CMK (cell line): ENCODE measurements at regions not wholly inside any gene's neighbourhood (a gene's known extent, or its start where the extent isn't known, plus 50 kb on each side); places are given as distances from the start of the nearest gene placed in this dataset.

Experiments
- DNase-seq: peaks from one replicate; pipeline ENCODE4 v3.0.0-alpha.2; 2010; ENCODE audit warnings: low read depth

DNA sequence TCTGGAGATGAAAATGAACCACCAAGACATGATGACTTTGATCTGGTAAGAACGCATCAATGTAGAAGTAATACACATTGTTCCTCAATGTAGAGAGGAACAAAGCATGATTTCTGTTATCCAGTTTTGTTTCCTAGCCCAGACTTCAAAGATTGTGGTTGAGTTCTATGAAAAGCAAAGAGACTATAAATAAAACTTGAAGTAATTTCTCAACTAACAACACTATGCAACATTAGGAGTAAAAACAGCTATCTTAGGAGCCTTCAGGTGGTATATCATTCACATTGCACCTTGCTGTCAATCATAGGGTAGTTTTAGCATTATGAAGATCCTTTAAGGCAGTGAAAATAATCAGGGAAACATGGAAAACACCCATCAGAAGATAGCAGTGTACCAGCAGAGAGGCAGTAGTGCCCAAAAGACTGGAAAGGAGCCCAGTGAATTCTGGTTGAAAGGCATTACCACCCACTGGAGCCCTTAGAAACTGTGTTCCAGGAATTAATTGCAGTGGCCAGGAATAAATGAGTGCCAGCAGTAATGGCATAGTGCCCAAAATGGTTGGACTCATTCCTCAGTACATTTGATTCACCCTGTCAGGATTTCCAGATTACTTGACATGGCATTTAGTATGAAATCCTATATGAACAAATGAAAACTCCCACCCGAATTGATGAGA is 300.7 kb upstream of the CXXC4 start:
- DNase-seq: no peak

DNA sequence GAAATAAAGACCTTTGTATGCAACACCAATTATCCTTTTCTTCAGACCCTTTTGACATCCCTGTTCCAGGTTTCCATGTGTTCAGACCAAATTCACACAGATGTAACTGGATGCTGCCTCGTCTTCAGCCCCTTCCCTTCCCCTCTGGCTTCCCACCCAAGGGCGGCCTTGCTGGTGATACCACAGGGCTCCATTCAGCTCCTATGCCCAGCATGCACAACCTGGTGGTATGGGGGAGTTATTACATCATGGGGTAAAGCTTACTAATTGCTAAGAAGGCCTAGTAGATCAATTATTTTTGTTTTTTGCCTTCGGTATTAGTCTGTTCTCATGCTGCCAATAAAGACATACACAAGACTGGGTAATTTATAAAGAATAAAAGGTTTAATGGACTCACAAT is 317.0 kb upstream of the CXXC4 start:
- no peak for DNase-seq

DNA sequence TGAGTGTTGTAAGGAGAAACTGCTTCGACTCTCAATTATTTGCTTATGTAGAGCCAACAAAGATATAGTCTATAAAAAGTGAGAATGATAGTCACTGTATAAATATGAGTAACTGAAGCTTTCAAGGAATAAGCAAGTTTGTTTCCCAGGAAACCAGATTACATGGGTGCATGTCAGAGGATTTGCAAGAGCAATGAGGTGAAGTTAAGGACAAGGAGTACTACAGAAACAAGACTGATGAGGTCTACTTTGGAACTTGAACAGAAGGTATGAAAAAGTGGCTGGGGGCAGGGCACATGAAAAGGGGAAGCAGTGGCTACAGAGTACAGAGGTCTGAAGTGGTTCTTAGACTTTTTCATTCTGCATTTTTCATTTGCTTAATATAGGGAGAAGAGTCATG is 321.0 kb upstream of the CXXC4 start:
- DNase-seq: no peak

DNA sequence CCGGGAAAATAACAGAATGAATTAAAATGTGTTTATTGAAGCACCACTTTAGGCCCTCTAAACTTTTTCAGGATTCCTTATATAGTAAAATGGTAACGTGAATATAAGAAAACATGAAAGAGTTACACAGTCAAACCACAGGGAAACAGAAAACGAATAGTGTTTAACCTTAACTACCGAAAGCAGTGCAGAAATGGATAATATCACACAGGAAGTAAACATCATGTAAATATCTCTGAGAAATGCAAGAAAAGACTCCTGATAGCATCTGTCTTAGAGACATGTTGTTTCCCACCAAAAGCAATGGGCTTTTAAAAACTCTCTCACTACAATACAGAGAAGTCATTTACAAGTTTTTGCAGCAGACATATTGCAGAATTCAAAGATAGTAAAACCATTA is 323.9 kb upstream of the CXXC4 start:
- DNase-seq: no peak

DNA sequence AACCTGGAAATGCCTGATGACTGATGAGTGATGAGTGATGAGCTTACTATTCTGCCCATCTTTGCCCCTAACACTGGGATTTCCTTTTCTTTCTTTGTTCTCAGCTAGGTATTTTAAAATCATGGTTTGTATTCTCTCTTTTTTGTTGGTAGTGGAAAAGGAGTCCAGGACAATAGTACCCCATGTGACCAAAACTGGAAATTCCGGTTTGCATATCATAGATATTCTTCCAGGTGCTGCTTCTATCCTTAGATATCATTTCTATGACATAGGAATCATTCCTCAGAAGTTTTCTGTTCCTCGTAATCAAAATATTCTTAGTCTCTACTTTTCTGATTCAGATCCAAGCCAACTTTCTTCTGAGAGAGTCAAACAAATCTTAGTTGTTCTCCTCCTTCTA is 320.5 kb upstream of the TET2 start:
- no peak for DNase-seq

DNA sequence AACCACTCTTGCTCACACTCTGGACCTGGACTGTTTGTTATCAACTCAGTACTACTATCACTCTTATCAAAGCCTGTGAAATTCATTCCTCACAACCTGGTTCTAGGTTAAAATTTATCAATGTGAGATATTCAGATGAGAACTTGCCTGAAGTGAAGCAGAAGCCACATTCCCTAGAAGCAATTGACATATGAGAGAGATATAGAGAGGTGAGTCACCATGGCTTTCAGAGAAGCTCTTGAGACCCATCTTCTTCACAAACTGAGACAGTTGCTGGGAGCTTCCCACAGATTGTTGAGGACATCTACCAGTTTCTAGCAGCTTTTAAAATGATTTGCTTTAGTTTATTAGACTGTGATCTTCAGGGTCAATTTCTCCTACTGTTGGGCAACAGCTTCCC is 316.9 kb upstream of the TET2 start:
- no peak for DNase-seq

DNA sequence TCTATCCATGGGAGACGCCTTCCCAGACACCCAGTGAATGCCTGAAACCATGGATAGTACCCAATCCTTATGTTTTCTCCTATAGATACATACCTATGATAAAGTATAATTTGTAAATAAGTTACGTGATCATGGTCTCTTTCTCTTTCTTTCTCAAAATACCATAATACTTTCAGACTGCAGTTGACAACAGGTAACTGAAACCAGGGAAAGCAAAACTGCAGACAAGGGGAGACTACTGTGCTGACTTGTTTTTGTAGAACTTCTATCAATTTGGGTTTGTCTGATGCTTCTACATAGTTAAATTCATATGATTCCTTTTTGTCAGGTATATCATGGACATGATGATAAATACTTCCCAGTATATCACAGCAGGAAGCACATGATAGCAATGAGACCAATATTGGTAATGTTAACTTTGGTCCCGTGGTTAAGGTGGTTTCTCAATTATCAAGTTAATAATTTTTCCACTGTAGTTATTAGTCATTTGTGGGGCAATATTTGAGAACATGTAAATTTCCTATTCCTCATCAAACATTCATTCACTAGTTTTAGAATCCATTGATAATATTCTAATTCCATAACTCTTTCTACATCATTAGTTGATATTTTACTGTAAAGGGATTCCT is 298.0 kb upstream of the TET2 start:
- no peak for DNase-seq

DNA sequence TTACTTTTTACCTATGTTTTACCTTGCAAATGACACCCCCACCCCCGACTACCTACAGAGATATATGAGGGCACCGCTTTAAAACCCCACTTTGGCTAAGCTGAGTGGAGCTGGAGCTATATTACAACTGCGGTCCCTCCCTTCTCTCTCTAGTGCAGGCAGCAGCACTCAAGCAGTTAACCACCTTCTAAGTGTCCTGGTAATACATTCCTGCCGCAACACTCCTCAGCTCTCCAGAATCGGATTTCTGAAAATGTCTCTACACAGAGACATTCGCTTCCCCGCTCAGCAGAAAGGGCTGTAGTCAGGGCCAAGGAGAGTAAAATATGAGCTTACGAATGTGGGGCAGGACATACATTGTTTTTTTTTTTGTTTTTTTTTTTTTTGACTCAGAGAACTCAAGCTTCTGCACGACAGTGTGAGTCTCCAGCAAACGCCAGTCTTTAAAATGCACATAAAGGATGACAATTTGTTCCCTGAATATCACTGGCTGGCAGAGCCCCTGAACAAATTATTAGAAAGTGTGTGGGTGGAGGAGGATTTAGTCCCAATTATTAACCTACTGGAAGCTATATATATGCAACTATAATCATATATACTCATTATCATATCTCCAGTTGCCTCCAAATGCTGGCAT is 287.0 kb upstream of the TET2 start:
- no peak for DNase-seq

DNA sequence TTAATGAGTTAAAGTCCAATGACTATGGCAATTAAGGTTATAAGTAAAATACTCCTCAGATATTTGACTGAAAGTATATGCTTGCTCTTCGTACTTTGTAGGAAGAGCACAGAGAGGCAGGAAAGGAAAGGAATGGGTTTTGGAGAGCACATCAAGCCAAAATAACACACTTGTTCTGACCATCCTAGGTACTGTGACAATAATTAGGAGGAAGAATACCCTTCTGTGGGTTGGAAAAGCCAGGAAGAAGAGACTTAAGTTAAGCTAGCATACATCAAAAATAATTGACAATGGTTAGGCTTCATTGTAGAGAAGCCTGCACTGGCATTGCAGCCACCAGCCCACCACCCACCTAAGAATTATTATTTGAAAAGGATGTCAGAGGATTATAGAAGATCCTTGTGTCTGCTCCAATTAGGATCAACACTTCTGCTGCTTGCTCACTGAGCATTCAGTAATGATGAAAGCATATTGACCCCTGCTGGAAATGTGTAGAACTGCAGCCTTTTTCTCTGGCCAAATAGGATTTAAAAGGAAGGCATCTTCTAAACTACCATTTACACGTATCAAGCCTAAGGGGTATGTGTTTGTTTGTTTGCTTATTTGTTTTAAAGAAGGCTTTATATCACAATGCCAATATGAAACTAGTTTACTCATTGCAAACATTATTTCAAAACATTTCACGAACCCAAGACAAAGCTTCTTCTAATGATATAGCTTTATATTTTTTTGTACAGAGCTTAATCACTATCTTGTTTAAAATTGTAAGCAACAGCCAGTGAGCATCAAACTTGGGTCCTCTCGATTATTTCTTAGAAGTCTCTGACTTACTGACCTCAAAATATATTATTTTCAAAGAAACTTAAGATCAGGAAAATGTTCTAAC is 286.2 kb upstream of the TET2 start:
- no peak for DNase-seq

DNA sequence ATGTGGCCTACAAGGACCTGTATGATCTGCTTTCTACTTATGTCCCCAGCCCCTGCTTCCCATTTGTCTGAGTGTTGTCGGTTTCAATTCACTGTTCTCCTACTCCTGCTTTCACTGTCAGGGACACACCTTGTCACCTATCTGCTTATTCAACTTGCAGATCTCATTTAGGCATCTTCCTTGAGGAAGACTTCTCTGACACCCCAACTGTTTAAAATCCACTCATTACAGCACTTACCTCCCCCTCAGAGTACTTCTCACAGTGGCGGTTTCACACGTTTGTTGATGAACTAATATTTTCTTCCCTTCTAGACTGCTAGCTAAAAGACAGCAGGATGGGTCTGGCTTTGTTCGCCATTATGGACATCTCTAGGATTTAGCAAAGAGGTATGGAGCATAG is 279.9 kb upstream of the TET2 start:
- no peak for DNase-seq

DNA sequence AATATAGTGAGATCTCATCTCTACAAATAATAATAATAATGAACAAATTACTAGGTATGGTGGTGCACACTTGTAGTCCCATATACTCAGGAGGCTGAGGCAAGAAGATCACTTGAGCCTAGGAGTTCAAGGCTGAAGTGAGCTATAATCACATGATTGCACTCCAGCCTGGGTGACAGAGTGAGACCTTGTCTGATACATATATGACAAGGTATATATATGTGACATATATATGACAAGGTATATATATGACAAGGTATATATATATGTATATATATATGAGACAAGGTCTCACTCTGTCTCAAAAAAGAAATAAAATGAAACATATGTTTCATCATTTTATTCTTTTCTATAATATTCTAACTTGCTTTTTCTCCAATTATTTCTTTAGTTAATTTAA is 278.1 kb upstream of the TET2 start:
- no peak for DNase-seq

DNA sequence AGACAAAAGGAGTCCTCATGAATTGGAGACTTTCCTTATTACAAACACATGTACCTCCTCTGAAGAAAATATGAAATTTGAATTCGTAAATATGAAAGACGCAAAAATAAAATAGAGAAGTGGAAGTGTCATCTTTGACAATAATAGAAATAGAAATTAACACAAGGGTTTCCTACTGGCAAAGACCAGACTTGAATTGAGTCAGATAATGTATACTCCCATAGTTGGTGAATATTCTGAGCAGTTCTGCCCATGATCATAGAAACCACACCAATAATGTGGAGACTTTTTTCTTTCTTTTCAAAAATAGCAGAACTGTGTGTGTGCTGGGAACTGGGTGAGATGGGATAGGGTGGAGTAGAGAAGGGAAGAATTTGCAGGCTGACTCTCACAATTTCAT is 277.7 kb upstream of the TET2 start:
- DNase-seq: no peak

DNA sequence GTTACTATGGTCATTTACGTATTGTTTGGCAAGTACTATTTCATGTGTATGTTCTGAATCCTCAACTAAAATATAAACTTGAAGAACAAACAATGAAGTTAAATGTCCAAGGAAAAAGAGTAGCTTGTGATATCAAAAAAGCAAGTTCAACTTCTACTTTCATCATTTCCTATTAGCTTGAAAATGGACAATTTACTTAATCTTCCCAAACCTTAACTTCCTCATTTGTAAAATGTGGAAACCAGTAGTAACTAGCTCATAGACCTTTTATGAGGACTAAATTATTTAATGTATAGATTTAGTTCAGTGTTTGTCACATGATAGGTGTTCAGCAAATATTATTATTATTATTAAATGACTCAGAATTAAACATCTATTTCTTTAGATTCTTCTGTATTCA is 276.8 kb upstream of the TET2 start:
- DNase-seq: no peak

DNA sequence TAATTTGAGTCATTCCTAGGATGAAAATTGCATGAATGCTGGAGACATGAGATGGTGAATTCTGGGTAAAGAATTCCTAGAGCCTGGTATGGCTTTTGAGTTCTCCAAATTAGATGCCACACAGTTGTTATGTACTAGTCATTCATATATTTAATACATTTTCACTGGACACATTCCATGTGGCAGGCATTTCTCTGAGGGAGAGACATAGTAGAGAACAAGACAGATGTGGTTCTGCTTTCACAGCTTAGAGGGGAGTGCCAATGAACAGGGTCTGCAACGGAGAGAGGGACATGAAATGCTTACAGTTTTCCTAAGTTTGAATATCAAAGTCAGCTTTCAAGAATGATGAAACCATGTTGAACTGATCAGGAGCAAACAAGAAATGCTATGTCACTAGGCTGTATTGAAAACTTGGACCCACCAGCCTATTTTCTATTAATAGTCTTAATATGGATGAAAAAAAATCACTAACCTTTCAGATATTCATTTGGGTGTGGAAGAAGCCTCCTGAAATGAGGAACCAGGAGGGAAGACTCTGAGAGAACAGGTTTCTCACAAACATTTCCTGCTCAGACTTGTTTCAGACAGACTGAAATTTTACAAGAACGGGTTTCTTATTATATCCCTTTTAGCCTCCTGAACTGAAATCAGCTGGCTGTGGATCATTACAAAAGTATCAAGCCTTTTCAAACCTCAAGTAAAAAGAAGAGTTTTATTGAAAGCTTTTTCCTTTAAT is 276.0 kb upstream of the TET2 start:
- DNase-seq: no peak

DNA sequence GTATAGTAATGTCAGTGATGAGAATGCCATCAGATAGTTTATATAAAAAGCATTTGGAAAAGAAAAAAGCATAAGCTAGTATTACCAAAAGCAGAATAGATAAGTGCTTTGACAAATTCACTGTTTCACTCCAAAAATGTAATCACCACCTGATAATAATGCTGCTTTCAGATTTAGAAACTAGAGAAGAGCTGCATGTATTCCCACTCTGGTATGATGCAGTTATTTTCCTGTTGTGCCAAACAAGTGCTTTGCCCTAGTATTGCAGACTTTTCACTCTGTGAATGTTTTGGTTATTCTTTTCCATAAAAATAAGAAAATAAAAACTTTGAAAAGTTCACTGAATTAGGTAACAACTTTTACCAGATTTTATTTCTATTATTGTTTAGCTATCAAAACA is 267.7 kb upstream of the TET2 start:
- DNase-seq: no peak

DNA sequence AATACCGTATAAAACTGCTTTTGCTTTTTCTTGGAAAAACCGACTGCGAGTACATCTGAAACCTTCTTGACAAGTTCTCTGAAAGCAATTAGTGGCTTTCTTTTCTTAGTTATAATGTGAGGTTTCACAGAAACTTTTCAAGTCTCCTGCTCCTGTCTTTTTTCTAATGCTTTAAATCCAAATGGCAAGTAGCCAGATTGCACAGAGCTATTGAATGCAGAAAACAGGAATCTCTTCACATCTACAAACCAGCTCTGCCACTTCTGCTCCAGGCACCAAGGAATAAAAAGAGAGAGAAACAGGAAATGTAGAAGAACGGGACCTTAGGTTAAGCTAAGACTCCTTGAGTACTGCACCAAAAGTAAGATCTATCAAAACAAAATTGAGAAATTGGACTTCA is 267.3 kb upstream of the TET2 start:
- no peak for DNase-seq

DNA sequence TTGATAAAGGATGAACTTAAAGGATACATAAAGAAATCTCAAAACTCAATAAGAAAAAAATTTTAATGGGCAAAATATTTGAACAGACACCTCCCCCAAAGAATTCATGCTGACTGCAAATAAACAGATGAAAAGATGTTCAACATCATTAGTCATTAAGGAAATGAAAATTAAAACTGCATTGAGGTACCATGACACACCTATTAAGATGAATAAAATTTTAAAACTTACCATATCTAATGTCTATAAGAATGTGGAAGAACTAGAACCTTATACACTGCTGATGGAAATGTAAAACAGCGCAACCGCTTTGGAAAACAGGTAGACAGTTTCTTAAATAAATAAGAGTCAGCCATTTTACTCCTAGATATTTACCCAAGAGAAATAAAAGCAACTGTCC is 266.8 kb upstream of the TET2 start:
- DNase-seq: no peak

DNA sequence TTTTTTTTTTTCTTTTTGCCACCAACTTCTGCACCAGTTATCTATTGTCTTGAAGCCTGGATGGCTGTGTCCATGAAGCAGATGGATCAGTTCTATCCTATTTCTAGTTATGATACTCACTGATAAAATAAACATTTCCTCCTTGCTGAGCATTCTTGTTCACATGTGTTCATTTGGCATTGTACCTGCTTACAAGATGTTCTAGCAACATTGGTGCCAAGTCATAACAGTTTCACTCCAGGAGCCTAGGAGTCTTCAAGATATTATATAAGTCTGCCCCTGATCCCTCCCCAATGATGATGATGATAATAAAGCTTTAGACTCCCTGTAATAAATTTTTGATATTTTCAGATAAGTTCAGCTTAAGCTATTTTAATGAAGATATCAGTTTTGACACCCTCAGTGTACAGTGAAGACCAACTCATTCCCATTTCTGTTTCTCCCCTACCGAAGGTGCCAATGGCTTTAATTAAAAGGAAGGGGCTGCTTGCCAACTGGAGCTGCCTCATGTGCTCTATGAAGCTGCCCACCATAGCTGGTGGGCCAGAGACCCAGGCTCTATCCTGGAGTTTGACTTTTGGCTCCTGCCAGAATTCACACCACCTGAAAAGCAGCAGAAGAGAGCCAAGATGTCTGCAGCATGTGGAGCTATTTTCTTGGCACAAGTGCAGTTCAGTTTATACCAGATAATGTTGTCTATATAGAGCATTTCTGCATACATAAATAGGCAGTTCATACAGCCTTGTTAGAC is 265.4 kb upstream of the TET2 start:
- no peak for DNase-seq

DNA sequence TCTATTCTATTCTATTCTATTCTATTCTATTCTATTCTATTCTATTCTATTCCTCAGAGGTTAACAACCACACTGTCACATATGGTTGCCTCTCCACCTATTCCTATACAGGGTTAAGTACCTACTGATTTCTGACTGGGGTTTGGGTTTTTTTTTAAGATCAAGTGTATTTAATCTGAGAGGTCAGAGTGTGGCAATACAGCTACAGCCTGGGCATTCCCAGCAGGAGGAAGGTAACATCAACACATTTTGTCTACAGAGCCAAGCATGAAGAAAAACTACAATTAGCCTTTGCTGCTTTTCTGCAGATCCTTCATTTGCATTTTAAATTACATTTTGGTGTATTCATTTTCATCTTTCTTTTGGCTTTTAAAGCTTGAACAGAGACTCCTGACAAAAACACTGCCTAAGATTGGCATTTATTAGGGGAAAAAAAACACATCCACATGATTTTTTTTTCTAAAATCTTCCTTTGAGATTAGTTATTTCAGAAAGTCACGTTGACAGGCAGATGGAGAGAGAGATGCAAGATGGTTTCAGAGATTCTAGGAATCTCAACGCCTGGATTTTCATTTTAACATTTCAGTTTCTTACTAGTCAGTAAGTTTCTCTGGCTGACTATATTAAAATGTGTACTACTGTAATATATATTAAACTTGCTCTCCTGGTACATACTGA is 255.9 kb upstream of the TET2 start:
- no peak for DNase-seq
